H9 (cell line): ENCODE measurements at regions not wholly inside any gene's neighbourhood (a gene's known extent, or its start where the extent isn't known, plus 50 kb on each side); places are given as distances from the start of the nearest gene placed in this dataset.

Experiments
- DNase-seq: peaks from one replicate; pipeline ENCODE4 v3.0.0-alpha.2; 2017
- H2AFZ ChIP-seq: one replicate; pipeline ENCODE4 v1.6.1; 2013; ENCODE audit warnings: mild to moderate bottlenecking, low read length, control low read depth, moderate library complexity
- H2AK5ac ChIP-seq: 2 replicates; pipeline ENCODE4 v1.6.1; 2013; ENCODE audit warnings: low read length, control low read depth, mixed read lengths; ENCODE audit not compliant: insufficient read length
- H2BK120ac ChIP-seq: one replicate; pipeline ENCODE4 v1.6.1; 2013; ENCODE audit warnings: low read depth, mild to moderate bottlenecking, low read length, control low read depth, inconsistent platforms; ENCODE audit not compliant: poor library complexity, severe bottlenecking
- H2BK12ac ChIP-seq: 2 replicates; pipeline ENCODE4 v1.6.1; 2013; ENCODE audit warnings: low read length, control low read depth, mixed read lengths, low read depth; ENCODE audit not compliant: insufficient read length
- H2BK15ac ChIP-seq: 2 replicates; pipeline ENCODE4 v1.6.1; 2013; ENCODE audit warnings: low read depth, low read length, control low read depth
- H2BK20ac ChIP-seq: one replicate; pipeline ENCODE4 v1.6.1; 2013; ENCODE audit warnings: low read depth, mild to moderate bottlenecking, low read length, control low read depth, inconsistent platforms; ENCODE audit not compliant: poor library complexity, severe bottlenecking
- H2BK5ac ChIP-seq: 2 replicates; pipeline ENCODE4 v1.6.1; 2013; ENCODE audit warnings: low read length, control low read depth, mixed read lengths; ENCODE audit not compliant: insufficient read length
- H3K14ac ChIP-seq: 2 replicates; pipeline ENCODE4 v1.6.1; 2013; ENCODE audit warnings: low read length, control low read depth; ENCODE audit not compliant: insufficient read depth
- H3K18ac ChIP-seq: 2 replicates; pipeline ENCODE4 v1.6.1; 2013; ENCODE audit warnings: low read depth, mild to moderate bottlenecking, mixed read lengths, low read length, control low read depth; ENCODE audit not compliant: insufficient read length
- H3K23ac ChIP-seq: 2 replicates; pipeline ENCODE4 v1.6.1; 2013; ENCODE audit warnings: low read length, control low read depth, mixed read lengths, low read depth; ENCODE audit not compliant: insufficient read length
- H3K23me2 ChIP-seq: 2 replicates; pipeline ENCODE4 v1.6.1; 2013; ENCODE audit warnings: low read depth, mild to moderate bottlenecking, mixed read lengths, low read length, control low read depth; ENCODE audit not compliant: insufficient read length, poor library complexity, severe bottlenecking
- H3K27ac ChIP-seq: 2 replicates; pipeline ENCODE4 v1.5.1; 2013; ENCODE audit warnings: low read length, control low read depth, mixed read lengths, low read depth; ENCODE audit not compliant: insufficient read length
- H3K27me3 ChIP-seq: 2 replicates; pipeline ENCODE4 v1.6.1; 2013; ENCODE audit warnings: low read length, control low read depth, inconsistent platforms; ENCODE audit not compliant: insufficient read depth
- H3K4ac ChIP-seq: 2 replicates; pipeline ENCODE4 v1.6.1; 2013; ENCODE audit warnings: low read depth, mild to moderate bottlenecking, control low read depth, inconsistent platforms, low read length, moderate library complexity
- H3K4me1 ChIP-seq: 2 replicates; pipeline ENCODE4 v1.6.1; 2013; ENCODE audit warnings: low read length, control low read depth, inconsistent platforms; ENCODE audit not compliant: insufficient read depth
- H3K4me2 ChIP-seq: 2 replicates; pipeline ENCODE4 v1.6.1; 2013; ENCODE audit warnings: low read length, control low read depth, mixed read lengths; ENCODE audit not compliant: insufficient read length, insufficient read depth
- H3K56ac ChIP-seq: 2 replicates; pipeline ENCODE4 v1.6.1; 2013; ENCODE audit warnings: low read depth, mild to moderate bottlenecking, mixed read lengths, low read length, control low read depth; ENCODE audit not compliant: insufficient read length
- H3K79me1 ChIP-seq: 2 replicates; pipeline ENCODE4 v1.6.1; 2013; ENCODE audit warnings: low read depth, mild to moderate bottlenecking, moderate library complexity, low read length, control low read depth, inconsistent platforms; ENCODE audit not compliant: insufficient read depth, poor library complexity, severe bottlenecking
- H3K79me2 ChIP-seq: 2 replicates; pipeline ENCODE4 v1.6.1; 2013; ENCODE audit warnings: low read length, control low read depth, inconsistent platforms; ENCODE audit not compliant: insufficient read depth
- H3K9ac ChIP-seq: 2 replicates; pipeline ENCODE4 v1.6.1; 2013; ENCODE audit warnings: low read length, control low read depth, mixed read lengths; ENCODE audit not compliant: insufficient read length; ENCODE audit errors: extremely low read depth
- H3K9me3 ChIP-seq: one replicate; pipeline ENCODE4 v1.6.1; 2013; ENCODE audit warnings: low read depth, low read length, inconsistent platforms; ENCODE audit not compliant: control insufficient read depth
- H3T11ph ChIP-seq: one replicate; pipeline ENCODE4 v1.6.1; 2013; ENCODE audit warnings: mild to moderate bottlenecking, low read length, control low read depth, inconsistent platforms
- H4K20me1 ChIP-seq: one replicate; pipeline ENCODE4 v1.6.1; 2013; ENCODE audit not compliant: control insufficient read depth, insufficient read length, insufficient read depth
- H4K5ac ChIP-seq: 2 replicates; pipeline ENCODE4 v1.6.1; 2013; ENCODE audit warnings: low read depth, mild to moderate bottlenecking, mixed read lengths, low read length, control low read depth; ENCODE audit not compliant: insufficient read length
- H4K8ac ChIP-seq: replicated peaks from 2 replicates; pipeline ENCODE4 v1.6.1; 2013; ENCODE audit warnings: low read length, control low read depth, mixed read lengths, low read depth; ENCODE audit not compliant: insufficient read length
- H4K91ac ChIP-seq: 2 replicates; pipeline ENCODE4 v1.6.1; 2013; ENCODE audit warnings: low read depth, mild to moderate bottlenecking, moderate library complexity, mixed read lengths, low read length, control low read depth; ENCODE audit not compliant: insufficient read length
- H3K27ac Mint-ChIP-seq, 3 experiments: 2 replicates in 2 of 3; 3 replicates in 1 of 3; pipeline ENCODE4 v1.8.0; 2020 to 2021; ENCODE audit warnings: mixed read lengths in 3 of 3, mild to moderate bottlenecking in 1 of 3, moderate library complexity in 1 of 3
- H3K27me3 Mint-ChIP-seq: 2 replicates; pipeline ENCODE4 v1.8.0; 2021; ENCODE audit warnings: low read depth, mild to moderate bottlenecking, moderate library complexity, mixed read lengths
- H3K36me3 Mint-ChIP-seq, 3 experiments: 2 replicates in 2 of 3; 3 replicates in 1 of 3; pipeline ENCODE4 v1.8.0; 2020 to 2021; ENCODE audit warnings: low read depth in 3 of 3, mixed read lengths in 3 of 3; ENCODE audit not compliant: insufficient read depth in 1 of 3
- H3K4me1 Mint-ChIP-seq, 2 experiments: 2 replicates each; pipeline ENCODE4 v1.8.0; 2020; ENCODE audit warnings: mixed read lengths in 2 of 2
- H3K4me3 Mint-ChIP-seq, 2 experiments: 2 replicates in 1 of 2; 3 replicates in 1 of 2; pipeline ENCODE4 v1.8.0; 2020 to 2021; ENCODE audit warnings: mild to moderate bottlenecking in 2 of 2, mixed read lengths in 2 of 2, moderate library complexity in 1 of 2
- H3K9me3 Mint-ChIP-seq, 2 experiments: 2 replicates in 1 of 2; 3 replicates in 1 of 2; pipeline ENCODE4 v1.8.0; 2020; ENCODE audit warnings: mild to moderate bottlenecking in 2 of 2, mixed read lengths in 2 of 2, moderate library complexity in 1 of 2
- WGBS: extraction: QIAGEN DNeasy Blood & Tissue Kit; methylation state at CpG from one replicate; pipeline ENCODE4 v1.1.7; 2013; ENCODE audit warnings: missing lambda C conversion rate, low lambda C conversion rate, mixed read lengths; ENCODE audit not compliant: insufficient read length; ENCODE audit errors: extremely low coverage; 5-methylcytosine and 5-hydroxymethylcytosine counted together
- TF ChIP-seq, protein P1 (sequence below): fragments of 200-600 bp; sonication (generic); conservative IDR thresholded peaks from 3 replicates; pipeline ENCODE4 v1.8.0; 2021; ENCODE audit warnings: antibody characterized with exemption, mild to moderate bottlenecking

DNA sequence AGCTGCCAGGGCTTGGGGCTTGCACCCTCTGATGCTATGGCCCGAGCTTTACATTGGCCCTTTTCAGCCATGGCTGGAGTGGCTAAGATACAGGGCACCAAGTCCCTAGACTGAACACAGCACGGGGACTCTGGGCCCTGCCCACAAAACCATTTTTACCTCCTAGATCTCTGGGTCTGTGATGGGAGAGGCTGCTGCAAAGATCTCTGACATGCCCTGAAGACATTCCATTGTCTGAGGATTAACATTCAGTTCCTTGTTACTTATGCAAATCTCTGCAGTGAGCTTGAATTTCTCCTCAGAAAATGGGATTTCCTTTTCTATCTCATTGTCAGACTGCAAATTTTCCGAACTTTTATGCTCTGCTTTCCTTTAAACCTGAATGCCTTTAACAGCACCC, 337.0 kb upstream of the SMC2 start:
- no peak overlapping the region for H2BK12ac ChIP-seq
- H3K4ac ChIP-seq: no peak overlapping the region
- no peak overlapping the region for H3K23ac ChIP-seq
- H3K9ac ChIP-seq: no peak overlapping the region
- H3K27me3 ChIP-seq: no peaks in the 10 kb centered on the region
- H2BK5ac ChIP-seq: no peak overlapping the region
- H2AFZ ChIP-seq: no peak overlapping the region
- no peaks in the 10 kb centered on the region for H3K9me3 ChIP-seq
- Mint-ChIP-seq H3K27ac (peak overlapping the region; percentile 2 to 84 (median 83); a peak in 6 of 7 replicates), H3K36me3 (peaks cover 0 to 5% (median 2%) of the 10 kb centered on the region in 3 experiments; a peak in 3 of 7 replicates), H3K27me3 (no peaks in the 10 kb centered on the region), H3K4me1 (peaks cover 21 to 24% of the 10 kb centered on the region in 2 experiments), H3K9me3 (peaks cover 4 to 5% of the 10 kb centered on the region in 2 experiments; a peak in 4 of 5 replicates), H3K4me3 (peak overlapping the region in 1 of 2 experiments; percentile 2; a peak in 1 of 5 replicates)
- H2BK15ac ChIP-seq: no peak overlapping the region
- H4K8ac ChIP-seq: no peak overlapping the region
- no peaks in the 10 kb centered on the region for H3K79me1 ChIP-seq
- H3K27ac ChIP-seq: no peak overlapping the region
- H4K20me1 ChIP-seq: no peaks in the 10 kb centered on the region
- DNase-seq: peak; percentile 25
- no peak overlapping the region for H4K91ac ChIP-seq
- no peak overlapping the region for H2BK120ac ChIP-seq
- H3K18ac ChIP-seq: no peak overlapping the region
- H3K4me2 ChIP-seq: no peak overlapping the region
- no CpG with 5 or more reads among the region's 3 CpGs for WGBS
- H4K5ac ChIP-seq: no peak overlapping the region
- TF ChIP-seq, protein P1, sequence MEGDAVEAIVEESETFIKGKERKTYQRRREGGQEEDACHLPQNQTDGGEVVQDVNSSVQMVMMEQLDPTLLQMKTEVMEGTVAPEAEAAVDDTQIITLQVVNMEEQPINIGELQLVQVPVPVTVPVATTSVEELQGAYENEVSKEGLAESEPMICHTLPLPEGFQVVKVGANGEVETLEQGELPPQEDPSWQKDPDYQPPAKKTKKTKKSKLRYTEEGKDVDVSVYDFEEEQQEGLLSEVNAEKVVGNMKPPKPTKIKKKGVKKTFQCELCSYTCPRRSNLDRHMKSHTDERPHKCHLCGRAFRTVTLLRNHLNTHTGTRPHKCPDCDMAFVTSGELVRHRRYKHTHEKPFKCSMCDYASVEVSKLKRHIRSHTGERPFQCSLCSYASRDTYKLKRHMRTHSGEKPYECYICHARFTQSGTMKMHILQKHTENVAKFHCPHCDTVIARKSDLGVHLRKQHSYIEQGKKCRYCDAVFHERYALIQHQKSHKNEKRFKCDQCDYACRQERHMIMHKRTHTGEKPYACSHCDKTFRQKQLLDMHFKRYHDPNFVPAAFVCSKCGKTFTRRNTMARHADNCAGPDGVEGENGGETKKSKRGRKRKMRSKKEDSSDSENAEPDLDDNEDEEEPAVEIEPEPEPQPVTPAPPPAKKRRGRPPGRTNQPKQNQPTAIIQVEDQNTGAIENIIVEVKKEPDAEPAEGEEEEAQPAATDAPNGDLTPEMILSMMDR: no peak
- no peaks in the 10 kb centered on the region; the same call in 1 of the 2 replicates for H3K4me1 ChIP-seq
- no peak overlapping the region for H3T11ph ChIP-seq
- H2BK20ac ChIP-seq: no peak overlapping the region
- no peaks in the 10 kb centered on the region for H3K79me2 ChIP-seq
- no peak overlapping the region; the same call in 1 of the 2 replicates for H3K14ac ChIP-seq
- no peak overlapping the region for H3K56ac ChIP-seq
- H2AK5ac ChIP-seq: no peak overlapping the region
- no peaks in the 10 kb centered on the region for H3K23me2 ChIP-seq
